Fibroblast of the conjunctiva (primary cell): ENCODE measurements at regions not wholly inside any gene's neighbourhood (a gene's known extent, or its start where the extent isn't known, plus 50 kb on each side); places are given as distances from the start of the nearest gene placed in this dataset.
"Not testable (repeated sequence)": the region's sequence is repeated elsewhere in the genome, so short reads cannot be mapped to it uniquely, and the experiment has no call there.

Experiments used
- DNase-seq: peaks from one replicate; pipeline ENCODE4 v3.0.0-alpha.2; 2010; ENCODE audit warnings: low read depth

DNA sequence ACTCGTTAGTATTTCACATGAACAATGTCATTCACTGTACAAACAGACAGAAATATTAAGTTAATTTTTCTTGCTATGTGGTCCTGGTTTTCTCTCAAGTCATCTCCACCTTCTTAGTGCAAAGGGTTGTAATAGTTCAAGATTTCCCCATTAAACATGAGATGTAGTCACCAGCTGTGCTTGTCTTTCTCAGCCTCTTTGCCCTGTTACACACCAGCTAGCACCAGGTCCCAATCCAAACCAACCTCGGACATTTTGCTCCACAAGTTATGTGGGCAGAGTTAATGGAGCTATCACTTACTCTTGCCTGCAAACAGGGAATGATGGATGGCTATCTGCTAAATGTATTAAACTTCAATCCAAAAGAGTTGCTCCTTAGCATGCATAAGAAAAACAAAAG, 328.1 kb downstream of the TLE1 start:
- DNase-seq: no peak

DNA sequence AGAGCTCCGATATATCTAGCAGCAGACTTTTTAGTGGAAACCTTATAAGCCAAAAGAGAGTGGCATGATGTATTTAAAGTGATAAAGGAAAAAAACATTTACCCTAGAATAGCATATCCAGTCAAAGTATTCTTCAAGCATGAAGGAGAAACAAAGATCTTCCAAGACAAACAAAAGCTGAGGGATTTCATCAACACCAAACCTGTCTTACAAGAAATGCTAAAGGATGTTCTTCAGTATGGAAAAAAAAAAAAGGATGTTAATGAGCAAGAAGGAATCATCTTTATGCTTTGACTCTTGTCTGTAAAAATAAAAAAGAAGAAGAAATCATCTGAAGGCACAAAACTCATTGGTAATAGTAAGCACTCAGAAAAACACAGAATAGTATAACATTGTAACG, 338.2 kb downstream of the TLE1 start:
- DNase-seq: no peak

DNA sequence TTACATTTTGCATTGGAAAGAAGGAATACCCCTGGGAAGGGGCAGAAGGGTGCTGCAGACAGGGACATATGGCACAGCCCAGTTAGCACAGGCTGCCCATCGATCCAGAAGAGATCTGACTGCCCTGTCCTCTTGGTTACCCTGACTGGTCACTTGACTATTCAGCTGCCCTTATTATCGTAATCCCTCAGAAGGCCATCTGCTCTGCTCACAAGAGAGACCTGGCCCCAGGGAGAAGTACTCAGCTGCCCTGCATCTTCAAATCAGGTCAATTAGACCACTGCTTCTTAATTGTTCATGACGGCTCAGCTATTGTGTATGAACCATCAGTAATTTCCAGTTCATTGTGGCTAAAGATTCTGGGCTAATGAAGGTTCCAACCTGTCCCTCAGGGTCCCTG, 345.0 kb downstream of the TLE1 start:
- DNase-seq: no peak

DNA sequence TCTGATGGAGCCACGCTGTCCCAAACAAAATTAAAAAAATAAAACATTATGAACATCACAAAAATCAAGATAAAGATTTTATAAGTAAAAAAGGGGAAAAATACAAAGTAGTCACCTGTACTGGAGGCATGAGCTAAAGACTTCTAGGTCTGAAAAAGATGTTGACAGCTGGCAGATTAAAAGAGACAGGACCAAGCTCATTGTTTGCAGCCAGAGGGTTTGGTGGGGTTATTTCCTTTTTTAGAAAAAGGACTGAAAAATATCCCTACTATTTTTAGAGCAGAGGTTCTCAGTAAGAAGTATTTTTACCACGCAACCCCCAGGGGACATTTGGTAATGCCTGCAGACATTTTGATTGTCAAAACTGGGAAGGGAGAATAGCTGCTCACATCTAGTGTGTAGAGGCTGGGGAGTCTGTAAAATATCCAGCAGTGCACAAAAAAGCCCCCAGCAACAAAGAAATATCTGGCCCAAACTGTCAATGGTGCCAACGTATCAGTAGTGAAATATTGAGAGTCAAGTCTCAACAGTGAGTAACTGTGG, 353.4 kb downstream of the TLE1 start:
- DNase-seq: no peak

DNA sequence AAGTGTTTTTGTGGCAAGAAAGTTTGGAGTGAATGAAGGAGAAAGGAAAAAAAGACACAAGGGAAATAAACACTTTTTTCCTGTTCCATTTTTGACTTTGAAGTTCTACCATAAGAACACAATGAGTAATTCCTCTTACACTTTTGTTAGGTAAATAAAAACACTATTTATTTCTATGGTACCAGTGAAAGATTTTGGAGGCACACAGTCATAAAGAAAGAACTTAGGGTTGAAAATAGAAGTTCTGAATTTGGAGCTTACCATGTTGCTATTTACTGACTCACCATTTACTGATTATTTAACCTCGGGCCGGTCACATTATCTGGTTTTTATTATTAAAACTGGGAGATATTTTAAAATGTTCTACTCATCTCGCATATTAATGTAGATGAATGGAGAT, 367.8 kb downstream of the TLE1 start:
- no peak for DNase-seq

DNA sequence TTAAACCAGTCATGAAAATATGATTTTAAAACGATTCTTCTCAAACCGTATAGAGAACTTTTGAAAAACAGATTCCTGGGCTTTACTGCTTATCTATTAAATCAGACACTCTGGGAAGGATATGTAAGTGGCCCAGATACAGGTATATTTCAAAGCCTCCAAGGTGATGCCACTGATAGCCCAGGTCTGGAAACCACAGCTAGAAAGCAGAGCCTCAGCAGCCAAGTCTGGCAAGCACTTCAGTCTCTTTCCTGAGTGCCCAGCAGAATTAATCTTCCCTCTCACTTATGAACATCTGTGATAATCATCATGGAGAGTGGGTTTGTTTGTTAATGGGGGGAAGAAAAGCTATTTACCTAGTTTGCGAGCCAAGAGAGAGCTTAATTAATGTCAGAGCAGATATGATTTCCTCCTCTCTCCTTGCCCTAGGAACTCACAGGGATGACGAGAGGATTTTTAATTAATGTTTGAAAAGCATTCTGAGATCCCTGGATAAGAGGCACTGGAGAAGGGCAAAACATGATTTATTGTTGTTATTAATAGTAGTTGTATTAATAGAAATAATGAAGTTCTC, 368.4 kb downstream of the TLE1 start:
- DNase-seq: no peak

DNA sequence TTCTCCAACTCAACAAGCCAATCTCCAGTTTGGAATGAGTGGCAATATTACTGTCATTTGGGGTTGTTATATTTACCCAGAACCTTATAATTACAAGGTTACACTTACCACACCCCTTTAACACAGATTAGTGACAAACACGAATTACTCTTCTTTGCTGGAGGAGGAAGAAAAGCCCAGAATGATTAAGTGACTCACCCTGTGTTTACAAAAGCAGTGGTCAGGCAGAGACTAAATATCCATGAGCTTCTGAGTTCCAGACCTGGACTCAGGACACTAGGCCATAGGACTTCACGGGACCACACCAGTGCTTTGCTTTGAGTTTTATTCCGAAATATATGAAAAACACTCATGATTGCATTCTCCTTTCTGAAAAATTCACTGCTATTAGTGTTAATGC, 370.8 kb downstream of the TLE1 start:
- no peak for DNase-seq

DNA sequence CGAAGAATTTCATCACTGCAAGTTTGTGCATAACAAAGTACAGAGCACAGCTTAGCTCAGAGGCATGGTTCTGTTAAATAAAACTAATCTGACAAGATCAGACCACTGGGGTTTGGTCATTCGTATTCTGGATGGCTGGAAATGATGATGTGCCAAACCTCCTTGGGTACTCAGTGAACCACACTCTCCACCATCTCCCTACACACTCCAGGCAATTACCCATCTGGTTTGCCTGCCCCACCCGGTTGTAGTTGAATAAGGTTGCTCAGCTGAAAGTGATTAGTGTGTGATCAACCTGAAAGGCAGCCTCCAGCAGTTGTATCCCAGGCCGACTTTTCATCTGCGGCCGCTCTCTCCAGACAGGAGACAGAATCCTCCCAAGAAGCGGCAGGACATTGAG, 371.4 kb downstream of the TLE1 start:
- no peak for DNase-seq

DNA sequence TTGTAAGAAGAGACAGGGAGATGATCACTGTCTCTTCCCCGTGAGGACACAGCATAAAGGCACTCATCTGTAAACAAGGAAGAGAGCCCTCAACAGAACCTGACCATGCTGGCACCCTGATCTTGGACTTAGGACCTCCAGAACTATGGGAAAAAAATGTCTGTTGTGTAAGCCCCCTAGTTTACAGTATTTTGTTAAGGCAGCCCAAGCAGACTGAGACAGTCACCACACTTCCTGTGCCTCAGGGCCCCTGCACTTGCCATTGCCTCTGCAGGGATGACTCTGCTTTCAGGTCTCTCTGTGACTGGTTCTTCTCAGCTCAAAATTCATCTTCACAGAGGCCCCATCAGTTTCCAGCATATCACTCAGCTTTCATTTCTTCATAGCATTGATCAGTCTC, 372.1 kb downstream of the TLE1 start:
- DNase-seq: no peak

DNA sequence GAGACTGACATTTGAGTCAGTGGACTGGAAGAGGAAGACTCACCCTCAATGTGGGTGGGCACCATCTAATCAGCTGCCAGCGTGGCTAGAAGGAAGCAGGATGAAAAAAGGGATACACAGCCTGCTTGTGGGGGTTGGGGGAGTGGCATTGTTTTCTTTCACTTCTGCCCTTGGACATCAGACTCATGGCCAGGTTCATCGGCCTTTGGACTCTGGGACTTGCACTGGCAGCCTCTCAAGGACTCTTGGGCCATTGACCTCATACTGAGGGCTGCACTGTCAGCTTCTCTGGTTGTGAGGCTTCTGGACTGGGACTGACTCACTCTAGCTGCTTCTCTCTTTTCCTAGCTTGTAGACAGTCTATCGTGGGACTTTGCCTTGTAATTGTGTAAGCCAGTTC, 374.9 kb downstream of the TLE1 start:
- DNase-seq: no peak

DNA sequence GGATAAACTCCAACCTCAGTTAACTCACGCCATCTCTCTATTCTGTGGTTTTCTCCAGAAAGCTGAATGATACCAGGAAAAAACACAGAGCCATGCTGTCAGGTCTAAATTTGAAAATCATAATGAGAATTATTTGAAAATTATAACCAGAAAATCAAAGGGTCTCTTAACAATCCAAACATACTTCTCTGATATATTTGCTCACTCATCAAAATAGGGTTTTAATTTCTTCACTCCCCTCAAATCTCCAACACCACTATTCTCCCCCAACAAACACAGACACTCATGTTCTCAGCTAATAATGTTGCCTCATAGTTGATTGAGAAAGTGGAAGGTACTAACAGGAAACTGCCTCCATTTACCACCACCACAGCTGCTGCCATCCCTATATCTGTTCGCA, 375.5 kb downstream of the TLE1 start:
- DNase-seq: no peak

DNA sequence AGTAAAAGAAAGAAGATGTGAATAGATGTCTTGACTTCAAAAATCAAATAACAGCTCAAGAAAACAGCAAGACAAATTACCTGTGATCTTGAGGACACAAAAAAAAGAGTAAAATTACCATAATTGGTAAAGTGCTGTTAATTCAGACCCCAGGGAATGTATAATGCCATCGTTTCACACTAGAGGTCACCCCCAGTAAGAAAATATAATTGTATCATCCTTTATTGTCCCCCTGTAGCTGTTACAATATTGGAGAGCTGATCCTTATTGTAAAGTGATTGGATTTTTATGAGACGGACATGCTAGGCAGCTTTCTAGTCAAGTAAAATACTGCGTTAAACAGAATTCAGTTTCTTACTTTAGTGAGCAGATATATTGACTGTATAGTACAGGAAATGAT, 377.0 kb downstream of the TLE1 start:
- no peak for DNase-seq

DNA sequence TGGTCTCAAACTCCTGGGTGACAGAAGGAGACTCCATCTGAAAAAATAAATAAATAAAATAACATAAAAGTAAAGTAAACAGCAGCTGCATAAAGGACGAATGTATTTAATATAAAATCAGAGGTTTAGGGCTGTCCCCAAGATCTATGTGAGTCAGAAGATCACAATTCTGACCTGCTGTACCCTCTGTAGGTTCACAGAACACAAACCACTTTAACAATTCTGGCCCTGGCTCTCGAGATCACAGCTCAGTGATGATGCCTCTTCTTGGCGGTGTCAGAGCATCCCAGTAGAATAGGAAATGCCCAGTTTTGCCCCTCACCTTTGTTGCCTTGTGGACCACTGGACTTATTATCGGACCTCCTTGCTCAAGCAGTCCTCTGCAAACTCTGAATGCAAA, 380.9 kb downstream of the TLE1 start:
- DNase-seq: no peak

DNA sequence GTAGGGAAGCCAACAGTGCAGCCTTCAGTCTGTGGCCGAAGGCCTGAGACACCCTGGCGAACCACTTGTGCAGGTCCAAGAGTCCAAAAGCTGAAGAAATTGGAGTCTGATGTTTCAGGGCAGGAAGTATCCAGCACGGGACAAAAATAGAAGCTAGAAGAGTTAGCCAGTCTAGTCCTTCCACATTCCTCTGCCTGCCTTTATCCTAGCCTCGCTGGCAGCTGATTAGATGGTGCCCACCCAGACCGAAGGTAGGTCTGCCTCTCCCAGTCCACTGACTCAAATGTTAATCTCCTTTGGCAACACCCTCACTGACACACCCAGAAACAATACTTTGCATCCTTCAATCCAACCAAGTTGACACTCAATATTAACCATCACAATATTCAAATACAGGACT, 381.6 kb downstream of the TLE1 start:
- DNase-seq: not testable (repeated sequence)

DNA sequence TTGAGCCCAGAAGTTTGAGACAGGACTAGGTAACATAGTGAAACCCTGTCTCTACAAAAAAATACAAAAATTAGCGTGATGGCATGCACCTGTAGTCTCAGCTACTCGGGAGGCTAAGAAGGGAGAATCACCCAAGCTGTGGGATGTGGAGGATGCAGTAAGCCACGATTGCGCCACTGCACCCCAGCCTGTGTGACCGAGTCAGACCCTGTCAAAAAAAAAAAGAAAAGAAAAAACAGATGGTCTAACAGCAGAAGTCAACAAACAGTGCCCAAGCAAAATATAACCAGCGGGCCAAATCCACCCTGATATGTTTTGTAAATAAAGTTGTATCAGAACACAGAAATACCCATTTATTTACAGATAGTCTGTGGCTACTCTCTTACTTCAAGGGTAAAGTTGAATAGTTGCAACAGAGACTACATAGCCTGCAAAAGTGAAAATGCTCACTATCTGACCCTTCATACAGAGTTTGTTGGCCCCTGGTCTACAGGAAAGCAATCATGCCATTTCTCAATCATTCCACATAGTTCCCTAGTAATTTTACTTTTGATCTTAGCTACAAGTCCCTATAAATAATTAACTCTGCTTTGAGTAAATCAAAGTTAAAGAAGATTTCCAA, 383.7 kb downstream of the TLE1 start:
- no peak for DNase-seq

DNA sequence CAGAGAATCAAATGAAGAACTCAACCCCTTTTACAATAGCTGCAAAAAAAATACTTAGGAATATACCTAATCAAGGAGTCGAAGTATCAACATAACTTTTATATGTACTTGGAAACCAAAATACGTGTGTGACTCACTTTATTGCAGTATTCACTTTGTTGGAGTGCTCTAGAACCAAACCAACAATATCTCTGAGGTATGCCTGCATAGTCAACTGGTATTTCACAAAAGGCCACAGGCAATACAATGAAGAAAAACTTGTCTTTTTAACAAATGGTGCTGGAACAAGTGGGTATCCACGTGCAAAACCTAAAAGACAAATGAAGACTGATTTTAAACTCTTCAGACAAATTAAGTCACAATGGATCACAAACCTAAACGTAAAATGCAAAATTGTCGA, 385.7 kb downstream of the TLE1 start:
- DNase-seq: no peak

DNA sequence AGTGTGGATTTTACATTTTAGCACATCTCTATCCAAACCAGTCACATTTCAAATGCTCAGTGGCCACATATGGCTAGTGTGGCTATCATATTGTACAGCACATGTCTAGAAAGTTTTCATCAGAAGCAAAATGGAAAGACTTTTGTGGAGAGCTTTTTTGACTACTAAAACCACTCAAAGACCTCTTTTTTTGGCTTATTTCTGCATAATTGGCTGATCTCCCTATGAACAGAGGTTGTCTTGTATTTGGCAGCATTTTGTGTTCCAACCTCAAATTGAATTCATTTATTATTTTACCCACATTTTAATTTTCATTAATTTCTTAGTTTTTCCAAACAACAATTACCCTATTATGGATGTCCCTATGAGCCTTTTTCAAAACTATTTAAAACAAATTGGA, 395.7 kb downstream of the TLE1 start:
- DNase-seq: no peak

DNA sequence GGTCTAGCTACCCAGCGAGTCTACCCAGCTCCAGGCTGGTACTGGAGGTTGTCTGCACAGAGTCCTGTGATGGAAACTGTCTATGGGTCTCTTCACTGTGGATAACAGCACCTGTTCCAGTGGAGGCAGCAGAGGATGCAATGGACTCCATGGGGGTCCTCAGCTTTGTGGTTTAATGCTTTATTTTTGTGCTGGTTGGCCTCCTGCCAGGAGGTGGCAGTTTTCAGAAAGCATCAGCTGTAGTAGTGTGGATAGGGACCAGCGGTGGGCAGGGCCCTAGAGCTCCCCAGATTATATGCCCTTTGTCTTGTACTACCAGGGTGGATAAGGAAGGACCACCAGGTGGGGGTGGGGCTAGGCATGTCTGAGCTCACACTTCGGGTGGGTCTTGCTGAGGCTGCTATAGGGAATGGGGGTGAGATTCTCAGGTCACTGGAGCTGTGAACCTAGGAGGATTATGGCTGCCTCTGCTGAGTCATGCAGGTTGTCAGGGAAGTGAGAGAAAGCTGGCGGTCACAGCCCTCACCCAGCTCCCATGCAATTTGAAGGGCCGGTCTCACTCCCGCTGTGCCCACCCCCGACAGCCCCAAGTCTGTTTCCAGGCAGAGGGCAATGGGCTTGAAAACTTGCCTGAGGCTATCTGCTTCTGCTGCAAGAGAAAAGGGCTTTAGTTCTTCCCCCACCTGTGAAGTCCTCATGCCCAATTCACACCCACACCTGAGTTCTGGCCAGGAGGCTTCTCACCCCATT, 397.1 kb downstream of the TLE1 start:
- no peak for DNase-seq

DNA sequence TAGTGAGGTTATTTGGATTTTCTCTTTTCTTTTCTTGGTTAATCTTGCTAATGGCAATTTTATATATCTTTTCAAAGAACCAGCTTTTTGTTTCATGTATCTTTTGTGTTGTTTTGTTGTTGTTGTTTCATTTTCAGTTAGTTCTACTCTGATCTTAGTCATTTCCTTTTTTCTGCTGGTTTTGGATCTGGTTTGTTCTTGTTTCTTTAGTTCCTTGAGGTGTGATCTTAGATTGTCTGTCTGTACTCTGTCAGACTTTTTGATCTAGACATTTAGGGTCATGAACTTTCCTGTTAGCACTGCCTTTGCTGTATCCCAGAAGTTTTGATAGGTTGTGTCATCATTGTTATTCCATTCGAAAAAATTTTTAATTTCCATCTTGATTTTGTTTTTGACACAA, 399.7 kb downstream of the TLE1 start:
- no peak for DNase-seq

DNA sequence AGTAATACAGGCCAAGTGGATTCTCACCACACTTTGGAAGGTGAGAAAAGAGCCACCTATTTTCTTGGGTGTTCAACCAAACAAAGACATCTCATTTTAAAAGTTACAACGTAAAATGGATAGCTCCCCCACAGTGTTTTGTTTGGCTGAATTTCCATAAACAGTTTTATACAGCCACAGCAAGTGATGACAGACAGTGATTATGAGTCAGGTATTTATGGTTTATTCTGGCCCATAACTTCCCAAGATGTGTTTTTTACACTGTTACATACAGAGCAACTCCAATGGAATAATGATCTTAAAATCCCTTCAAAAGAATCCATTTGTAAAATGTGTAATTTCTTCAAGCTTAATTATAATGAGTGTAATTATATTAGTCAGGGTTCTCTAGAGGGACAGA, 421.3 kb downstream of the TLE1 start:
- DNase-seq: no peak

DNA sequence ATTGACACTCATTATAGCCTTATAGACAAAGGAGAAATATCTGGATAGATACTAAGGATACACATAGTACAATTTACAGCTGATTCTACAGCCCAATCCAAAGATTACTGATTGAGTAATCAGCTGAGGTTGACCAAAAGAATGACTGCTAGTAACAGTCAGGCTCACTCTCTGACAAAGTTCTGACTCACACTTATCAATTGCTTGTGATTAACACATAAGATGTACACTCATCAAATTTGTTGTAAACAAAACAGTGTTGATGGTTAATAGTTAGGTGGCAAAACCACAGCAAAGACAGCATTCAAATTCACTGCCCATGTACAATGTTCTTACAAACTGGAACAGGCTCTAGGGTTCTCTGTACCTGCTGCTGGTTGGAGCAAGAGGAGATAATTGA, 422.7 kb downstream of the TLE1 start:
- no peak for DNase-seq

DNA sequence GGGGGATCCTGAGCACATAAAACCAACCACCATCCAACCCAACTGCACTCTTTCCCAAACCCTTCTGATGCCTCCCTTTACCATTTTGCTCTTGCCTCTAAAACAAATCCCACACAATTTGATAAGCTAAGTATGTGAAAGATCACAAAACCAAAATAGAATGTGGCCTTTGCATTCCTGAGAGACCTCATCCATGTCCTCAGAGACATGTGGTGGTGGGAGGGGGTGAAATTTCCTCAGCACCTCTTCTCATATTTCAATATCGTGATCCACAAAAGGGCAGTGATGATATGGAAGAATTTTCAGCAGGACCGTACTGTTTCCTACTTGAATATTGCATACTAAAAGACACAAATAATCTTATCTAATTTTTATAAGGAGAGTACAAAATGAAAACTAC, 423.3 kb downstream of the TLE1 start:
- DNase-seq: no peak

DNA sequence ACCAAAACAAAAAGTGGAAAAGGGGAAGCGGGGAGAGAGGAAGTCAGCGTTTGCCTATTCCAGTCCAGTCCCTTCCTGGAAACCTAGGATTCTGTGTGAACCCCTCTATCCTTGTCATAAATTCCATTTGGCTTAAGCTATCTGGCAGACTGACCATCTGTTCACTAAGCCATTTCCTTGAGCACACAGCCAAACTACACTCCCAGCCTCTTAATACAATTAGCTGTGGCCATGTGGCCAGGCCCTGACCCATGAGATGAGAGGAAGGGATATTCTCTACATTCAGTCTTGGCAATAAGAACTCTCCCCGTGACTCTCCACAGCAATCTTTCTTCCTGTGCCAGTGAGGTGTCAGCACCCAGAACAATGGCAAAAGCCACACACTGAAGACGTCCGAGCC, 424.8 kb downstream of the TLE1 start:
- no peak for DNase-seq

DNA sequence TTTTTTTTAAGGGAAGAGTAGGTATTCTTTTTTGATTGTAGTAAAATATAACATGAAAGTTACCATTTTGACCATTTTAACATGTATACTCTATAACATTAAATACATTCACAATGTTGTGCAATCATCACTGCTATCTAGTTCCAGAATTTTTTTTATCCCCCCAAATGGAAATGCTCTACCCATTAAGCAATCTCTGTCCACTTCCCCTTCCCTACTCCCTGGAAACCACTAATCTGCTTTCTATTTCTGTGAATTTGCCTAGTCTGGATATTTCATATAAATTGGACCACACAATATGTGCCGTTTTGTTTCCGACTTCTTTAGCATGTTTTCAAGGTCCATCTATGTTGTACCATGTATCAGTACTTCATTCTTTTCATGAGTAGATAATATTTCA, 429.5 kb downstream of the TLE1 start:
- no peak for DNase-seq
